ENCODE measurements at regions not wholly inside any gene's neighbourhood (a gene's known extent, or its start where the extent isn't known, plus 50 kb on each side); places are given as distances from the start of the nearest gene placed in this dataset.

DNA sequence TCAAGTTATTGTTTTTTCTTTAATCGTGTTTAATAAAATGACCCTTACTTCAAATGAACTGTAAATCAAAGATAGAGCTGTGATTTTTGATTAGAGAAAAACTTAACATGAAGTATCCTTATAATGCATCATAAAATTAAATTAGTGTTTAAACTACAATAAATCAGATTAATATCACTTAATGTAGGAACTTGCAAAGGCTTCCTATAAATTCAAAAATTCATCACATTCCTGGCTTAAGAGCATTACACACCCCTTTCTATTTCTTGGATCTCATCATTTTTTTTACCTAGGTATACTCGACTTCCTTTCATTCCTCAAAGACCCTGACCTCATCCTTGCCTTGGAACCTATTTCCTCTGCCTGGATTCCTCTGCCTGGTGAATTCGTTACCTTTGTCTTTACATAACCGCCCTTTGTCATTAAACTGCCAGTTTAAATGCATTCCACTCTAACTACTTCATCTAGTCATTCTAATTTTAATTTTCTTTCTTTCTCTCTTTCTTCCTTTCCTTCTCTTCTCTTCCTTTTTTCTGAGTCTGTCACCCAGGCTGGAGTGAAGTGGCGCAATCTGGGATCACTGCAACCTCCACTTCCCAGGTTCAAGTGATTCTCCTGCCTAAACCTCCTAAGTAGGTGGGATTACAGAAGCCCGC, 1244.5 kb downstream of the OTOL1 start:
- DNase-seq, result no peak

DNA sequence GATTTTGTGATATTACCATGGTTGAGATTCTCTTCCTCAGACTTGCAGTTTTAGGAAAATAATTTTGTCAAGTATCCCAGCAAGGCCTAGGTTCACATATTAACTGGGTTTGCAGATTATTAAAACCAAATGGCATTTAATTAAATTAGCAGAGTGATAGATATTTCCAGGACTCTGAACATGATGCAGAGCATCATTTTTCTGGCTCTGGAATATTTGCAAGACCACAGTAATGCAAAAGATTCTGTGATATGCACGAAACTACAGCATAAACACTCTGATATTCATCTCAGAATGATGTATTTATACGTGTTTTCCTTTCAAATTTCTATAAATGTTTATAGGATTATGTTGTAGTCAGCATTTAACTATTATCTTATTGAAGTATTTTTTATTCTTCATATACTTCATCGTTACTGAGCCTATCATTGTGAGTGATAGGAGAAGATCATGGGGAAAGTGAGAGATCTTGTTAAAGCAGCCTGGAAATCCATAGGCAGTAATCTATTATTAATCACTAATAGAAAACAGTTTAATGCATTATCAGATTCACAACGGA, 1245.6 kb downstream of the OTOL1 start:
- peak; percentile 43 for DNase-seq

DNA sequence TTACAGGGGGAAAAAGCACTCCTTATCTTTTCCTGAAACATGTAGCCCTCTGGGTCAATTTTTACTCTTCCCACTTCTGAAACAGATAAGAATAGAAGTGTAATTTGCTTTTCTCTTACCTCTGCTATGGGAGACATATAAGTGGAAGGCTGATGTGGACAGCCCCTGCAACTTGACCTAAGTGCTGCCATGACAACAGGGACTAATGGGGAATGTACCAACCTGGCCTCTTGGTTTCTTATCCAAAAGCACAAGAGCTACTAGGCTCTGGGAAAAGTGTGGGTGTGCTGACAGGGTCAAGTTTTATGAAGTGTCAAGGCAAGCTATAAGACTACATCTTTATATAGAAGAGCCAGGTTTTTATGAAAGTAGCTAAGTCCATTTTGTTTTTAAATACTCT, 1246.5 kb downstream of the OTOL1 start:
- peak; percentile 13 for DNase-seq

DNA sequence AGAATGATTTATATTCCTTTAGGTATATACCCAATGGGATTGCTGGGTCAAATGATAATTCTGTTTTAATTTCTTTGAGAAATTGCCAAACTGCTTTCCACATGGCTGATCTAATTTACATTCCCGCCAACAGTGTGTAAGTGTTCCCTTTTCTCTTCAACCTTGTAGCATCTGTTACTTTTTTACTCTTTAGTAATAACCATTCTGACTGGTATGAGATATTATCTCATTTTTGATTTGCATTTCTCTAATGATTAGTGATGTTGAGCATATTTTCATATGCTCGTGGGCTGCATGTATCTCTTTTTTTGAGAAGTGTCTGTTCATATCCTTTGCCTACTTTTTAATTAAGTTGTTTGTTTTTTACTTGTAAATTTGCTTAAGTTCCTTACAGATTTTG, 1264.2 kb downstream of the OTOL1 start:
- no peak for DNase-seq

DNA sequence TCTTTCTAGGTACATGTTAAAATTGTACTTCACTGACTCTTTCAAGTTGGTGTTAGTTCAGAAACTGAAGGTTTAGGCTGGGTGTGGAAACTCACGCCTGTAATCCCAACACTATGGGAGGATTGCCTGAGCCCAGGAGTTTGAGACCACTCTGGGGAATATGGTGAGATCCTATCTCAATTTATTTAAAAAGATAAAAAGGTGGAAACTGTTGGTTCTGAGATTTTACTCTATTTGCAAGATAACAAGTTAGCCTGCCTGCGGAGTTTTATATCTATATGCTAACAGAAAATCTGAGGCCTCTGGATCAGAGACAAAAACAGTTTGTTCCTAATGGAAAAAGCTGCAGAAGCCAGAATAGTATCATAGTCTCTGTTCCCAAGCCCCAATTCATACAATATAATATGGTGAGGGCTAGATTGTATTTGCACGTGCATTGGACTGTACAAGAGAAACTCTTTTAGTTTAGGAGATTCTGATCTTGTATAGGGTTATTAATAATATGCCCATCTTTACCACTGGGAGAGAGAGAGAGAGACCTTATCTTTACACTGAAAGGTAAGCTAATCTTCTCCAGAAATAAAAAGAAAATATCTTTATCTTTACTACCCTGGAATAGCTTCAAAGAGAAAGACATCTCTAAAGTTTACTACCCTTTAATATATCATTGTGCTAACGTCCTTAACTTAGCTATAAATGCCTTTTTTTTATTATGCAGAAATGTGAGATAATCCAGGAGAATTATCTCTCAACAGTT, 1267.6 kb downstream of the OTOL1 start:
- no peak for DNase-seq

DNA sequence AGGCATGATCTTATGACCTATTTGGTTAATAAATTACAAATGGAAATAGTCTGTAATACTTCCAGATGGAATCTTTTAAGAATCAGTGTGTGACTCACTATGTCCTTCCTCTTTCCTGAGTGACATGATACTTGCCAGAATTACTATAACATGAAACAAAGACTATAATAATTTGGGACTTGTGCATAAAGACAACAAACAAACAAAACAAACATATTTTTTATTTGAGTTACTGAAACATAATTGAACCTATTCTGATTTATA, 1268.1 kb downstream of the OTOL1 start:
- DNase-seq, result no peak

DNA sequence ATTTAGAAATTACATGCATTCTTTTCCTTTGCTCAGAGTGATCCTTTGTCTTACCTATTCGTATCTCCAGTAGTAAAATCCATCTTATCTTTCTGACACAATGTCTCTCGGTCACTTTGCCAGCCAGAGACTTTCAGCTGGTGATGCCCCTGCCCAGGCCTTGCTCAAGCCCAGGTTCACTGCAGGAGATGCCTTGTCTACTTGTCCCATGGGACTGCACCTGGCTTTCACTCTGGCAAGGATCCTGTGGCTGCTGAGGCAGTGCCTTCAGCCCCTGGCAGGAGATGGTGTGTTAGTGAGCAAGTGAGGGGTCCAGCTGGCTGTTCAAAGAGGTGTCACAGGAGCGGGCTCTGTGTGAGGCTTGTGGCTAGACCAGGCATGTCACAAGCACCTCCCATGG, 1268.9 kb downstream of the OTOL1 start:
- DNase-seq, result no peak

DNA sequence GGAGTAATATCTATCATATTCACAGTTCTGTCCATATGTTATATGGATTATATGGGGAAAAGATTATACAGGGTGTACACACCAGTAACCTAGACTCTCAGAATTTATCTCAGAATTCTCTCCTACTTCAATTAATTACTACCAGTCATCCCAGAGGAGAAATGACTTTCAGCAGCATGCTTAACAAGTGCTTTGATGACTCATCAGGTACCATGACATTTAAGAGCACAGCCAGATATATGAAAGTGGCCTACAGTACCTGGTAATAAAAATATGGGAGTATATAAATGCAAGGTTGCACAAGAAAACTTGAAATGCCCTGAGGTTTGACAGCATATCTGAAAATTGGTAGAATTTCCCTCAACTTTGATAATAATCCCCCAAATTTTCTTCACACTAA, 1273.0 kb downstream of the OTOL1 start:
- DNase-seq, result no peak

DNA sequence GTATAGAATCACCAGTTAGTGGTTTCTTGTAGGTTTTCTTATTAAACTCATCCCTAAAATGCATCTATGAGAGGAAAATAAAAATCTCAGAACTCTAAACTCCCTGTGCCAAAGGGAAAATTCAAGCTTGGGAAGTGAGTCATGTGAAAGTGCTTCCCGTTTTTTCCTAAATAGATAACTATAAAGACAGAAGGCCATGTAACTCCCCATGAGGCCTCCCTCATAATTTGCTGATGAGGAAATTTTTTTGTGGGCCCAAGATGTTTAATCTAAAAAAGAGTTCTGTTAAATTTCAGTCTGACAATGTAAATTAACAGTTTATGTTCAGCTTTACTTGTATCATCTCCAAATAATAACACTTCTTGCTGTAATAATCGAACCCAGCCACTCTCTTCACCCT, 1273.9 kb downstream of the OTOL1 start:
- DNase-seq, result peak; percentile 0

DNA sequence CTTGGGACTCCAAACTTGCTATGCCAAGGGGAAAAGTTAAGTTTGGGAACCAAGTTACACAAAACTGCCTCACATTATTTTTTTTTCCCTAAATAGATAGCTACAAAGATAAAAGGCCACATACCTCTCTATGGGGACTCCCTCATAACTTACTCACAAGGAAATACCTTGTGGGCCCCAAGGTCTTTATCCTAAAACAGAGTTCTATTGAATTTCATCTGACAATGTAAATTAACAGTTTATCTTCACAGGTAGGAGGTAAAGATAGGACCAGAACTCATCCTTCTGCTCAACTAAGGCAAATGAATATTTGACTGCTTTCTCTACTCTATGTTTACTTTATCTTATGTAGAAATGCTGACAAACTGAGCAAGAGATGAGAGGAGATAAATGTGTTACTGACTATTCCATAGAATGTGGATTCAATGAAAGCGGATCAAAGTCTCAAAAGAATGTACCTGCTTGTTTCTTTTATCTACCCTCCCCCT, 1278.0 kb downstream of the OTOL1 start:
- DNase-seq, result no peak

DNA sequence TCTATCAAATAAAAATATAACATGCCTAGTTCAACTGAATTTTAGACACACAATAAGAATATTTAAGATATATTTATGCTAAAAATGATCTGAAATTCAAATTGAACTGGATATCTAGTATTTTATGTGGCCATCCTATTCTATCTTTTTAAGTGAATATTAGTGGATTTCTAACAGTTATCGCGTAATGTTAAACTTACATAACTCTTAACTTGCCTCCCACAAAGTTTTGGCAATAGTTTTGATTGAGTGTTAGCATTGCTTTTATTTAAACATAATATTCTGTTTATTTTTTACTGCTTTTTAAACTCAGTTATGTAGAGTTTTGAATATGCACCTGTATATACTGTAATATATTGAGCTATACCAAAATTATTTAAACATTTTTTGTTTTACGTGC, 1279.5 kb downstream of the OTOL1 start:
- no peak for DNase-seq

DNA sequence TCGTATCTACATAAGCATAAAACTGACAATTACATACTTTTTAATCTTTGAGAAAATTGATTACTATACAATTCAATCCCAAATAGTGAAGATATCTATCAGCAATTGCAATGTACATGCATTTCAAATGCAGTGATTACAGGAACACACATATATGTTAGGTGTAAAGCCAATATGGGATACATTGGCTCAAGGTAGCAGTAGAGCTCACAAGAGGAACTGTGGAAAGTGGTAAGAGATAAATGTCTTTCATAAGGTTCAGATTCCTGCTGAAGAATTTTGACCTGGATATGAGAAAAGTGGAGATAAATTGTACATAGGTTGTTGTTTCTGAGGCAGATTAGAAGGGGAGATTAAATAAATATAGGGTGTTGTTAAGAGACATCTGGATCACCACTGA, 1280.5 kb downstream of the OTOL1 start:
- DNase-seq, result no peak

DNA sequence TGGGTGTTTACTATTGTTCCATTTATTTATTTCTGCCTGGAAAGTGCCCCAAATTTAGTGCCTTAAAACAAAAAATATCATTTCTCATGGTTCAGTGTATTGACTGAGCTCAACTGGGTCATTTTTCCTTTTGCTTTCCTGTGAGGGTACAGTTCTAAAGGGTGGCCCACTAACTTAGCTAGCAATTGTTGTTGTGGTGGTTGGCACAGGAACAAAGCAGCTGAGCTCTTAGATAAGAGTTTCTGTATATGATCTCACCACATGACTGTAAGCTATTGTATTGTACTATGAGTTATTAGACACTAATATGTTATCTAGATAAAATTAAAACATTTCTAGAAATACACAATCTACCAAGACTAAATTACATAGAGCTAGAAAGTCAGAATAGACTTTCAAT, 1283.7 kb downstream of the OTOL1 start:
- DNase-seq, result no peak

DNA sequence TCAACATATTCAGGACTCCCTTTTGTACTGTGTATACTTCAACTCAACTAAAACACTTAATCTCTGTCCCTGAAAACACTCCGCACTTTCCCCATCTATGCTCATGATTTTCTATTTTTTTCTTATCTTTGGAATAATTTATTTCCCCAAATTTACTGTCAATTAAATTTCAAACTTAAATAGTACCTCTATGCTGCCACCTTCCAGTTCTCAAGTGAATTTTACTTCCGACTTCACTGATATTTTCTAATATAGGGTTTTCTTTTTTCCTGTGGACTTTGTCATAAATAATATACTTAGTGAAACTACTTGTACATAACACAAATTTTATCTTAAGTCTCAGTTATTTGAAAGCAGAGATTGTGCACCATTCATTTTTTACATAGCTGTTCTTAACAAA, 1303.3 kb downstream of the OTOL1 start:
- DNase-seq, result no peak

DNA sequence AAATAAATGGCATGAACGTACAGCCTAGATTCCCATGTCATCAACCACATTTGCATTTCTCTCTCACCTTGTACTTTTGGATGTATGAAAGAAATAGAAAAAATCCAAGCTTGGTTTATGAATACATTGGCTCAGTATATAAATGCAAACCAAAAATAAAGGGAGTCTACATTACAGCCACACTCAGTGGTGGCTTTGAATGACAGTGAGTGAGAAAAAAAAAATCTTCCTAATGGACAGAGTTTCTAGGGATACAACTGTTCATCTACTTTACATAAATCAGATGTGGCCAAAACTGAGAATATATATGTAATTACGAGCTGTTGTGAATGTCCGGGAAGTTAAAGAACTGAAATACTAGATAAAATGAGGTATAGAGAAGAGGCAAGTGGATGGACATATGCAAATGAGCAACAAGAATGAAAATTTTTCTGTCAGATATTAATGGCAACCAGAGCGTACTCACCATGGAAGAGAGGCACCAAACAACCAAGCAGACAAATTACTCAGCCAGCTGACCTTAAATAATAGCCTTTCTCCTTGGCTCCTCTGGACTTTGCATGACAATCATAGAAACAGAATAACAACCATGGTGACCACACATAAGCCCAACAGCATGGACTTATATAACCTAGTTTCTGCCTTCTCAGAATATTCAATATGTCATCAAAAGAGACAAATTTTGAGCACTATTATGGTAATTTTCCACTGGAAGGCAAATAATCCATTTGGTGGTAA, 1305.8 kb downstream of the OTOL1 start:
- no peak for DNase-seq

DNA sequence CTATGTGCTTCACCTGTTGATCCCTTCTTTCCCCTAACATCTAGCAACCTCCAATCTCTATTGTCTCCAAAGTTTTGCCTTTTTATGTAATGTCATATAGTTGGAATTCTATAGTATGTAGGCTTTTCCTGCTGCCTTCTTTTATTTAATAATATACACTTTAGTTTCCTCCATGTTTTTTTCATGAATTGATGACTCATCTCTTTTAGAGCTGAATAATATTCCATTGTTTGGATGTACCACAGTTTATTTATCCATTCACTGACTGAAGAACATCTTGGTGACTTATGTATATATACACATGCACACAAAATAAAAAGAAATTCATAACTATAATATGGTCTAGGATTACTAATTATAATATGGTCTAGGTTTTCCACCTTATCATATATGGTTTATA, 1314.2 kb downstream of the OTOL1 start:
- DNase-seq, result no peak

DNA sequence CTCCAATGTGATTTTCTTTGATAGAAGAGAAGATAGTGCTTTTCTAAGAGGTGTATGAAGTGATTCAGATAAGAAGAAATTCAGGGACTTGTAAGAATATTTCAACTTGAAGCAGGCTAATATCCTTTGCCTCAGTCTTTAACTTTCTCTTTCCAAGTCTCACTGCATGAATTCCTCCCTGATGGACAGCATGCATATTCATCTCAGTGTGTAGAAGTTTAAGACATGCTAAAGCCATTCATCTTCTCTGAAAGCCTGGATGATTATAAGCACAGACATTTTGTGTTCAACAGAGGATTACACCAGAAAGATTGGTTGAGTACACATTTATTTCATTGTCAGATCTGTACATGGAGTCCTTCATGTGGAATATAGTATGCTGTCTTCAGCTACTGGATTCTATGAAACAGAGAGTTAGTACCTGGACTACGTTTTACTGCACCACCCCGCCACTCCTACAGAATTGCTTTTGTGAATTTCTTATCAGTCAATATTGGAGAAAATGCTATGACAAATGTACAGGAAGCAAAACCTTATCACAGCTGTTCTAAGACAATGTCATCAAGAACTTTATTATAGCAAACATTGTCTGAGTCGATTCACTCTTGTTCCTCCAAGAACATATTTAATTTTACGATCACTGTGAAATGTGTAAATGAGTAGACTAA, 1346.1 kb downstream of the OTOL1 start:
- DNase-seq, result no peak

DNA sequence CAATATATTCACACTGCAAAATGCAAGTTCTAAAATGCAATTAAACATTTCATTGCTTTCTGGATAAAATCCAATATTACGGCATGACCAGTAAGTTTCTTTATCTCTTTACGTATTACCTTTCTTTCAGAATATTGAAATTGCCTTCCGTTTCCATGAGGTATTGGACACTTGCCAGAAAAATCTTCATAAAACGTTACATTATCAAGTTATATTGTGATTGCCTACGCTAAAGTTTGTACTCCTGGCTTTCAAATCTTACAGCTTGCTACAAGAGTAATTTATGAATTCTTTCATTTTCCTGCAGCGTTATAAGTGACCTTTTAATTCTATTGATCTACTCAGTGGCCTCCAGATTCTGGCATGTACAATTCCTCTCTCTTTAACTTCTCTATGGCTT, 1349.3 kb downstream of the OTOL1 start:
- no peak for DNase-seq

DNA sequence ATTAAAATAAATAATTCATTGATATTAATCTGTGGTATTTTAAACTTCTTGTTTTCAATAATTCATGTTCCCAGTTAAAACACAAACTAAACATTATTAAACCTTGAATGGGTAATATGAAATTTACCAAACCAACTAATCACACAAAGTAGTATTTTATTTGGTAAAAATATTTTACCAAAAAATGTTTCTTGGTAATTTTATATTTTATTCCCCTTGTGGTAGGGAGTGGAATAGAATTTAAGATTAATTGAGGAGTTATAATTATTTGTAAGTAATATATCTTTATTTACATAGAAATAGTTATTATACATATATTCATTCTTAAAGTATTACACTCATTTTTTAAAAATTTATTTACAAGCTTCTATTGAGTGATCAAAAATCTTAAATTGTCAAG, 1350.9 kb downstream of the OTOL1 start:
- DNase-seq, result no peak

DNA sequence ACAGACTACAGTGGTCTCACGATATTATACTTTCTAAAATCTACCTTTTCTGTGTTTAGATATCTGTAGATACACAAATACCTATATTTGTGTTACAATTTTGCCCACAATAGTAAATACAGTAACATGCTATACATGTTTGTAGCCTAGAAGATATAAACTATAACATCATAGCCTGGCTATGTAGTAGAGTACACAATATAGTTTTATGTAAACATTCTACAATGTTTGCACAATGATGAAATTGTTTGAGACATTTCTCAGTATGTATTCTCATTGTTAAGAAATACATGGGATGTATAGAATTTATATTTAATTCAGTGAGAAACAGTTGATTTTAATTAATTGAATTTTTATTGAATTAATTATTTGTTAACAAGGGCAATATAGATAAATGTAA, 1367.0 kb downstream of the OTOL1 start:
- DNase-seq, result no peak

DNA sequence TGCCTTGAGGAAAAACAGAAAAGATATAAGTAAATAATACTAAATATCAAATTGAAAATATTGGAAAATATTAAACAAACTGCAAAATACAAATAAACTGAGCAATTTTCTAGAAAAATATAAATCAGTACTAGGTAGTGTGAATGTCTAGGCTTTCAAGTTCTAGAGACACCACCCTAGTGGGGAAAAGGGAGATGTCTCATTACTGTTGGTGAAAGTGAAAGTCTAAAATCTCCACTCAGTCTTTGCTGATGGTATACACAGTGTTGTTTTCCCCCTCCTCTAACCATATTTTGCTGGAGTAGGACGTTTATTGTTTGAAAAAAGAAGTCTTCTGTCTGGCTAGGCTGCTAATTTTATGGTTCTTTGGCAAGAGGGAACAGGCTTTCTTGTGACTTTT, 1368.9 kb downstream of the OTOL1 start:
- no peak for DNase-seq

DNA sequence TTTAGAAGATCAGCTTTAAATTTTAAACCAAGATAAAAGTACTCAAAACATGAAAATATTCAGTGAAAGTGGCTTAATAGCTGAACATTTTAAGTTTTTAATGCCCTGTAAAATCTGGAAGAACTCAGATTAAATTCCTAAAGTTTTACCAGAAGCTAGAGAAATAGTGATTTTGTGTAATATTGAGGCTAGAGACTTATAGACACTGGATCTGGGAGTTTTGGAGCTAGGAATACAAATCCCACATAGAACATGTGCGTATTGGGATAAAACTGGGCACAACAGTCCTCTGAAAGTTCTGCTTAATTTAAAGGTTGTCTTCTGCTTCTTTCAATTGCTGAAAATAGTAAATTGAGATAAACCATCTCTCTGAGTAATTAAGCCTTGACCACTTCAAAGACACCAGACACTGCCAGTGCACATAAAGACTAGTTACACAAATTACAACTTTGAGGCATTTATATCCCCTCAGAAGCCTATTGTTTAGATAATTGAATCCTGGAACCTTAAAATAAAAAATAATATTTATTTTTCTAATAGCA, 1382.5 kb downstream of the OTOL1 start:
- DNase-seq, result no peak

DNA sequence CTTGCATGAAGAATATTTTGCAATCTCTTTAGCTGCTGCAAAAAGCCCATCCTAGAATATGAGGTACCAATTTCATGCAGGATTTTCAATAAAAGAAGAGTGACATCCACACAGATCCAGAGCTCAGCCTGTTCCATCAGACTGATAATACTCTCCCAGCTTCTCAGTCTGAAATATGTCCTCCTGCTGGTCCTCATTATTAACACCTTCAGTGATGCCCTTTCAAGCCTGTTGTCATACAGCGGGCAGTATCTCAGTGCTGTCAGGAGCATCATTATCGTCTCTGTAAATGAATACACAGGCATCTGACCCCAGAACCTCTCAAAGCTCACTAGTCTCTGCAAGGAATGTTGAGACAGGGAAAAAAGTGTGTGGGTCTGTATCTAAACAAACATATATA, 1387.8 kb downstream of the OTOL1 start:
- DNase-seq, result no peak

All from fibroblast of skin of abdomen (primary cell).